ENCODE measurements at regions not wholly inside any gene's neighbourhood (a gene's known extent, or its start where the extent isn't known, plus 50 kb on each side); places are given as distances from the start of the nearest gene placed in this dataset.

GRCh38 chr2:128982001-128982400, 663.3 kb upstream of the HS6ST1 start:
- Histone ChIP-seq H3K27me3 (ENCODE audit: insufficient read depth in 3 of 3, low read length in 2 of 3) (no peaks in the 10 kb centered on the region), H3K4me3 (no peak overlapping the region), H3K4me1 (no peaks in the 10 kb centered on the region), H3K9me3 (no peaks in the 10 kb centered on the region), H3K27ac (no peak overlapping the region), H3K36me3 (ENCODE audit: insufficient read depth in 1 of 2, low read depth in 1 of 2) (no peaks in the 10 kb centered on the region)
- no peak for TF ChIP-seq CTCF (IDR thresholded peaks at IDR 0.05)
- DNase-seq (no peak), ATAC-seq (no peak)
- intact Hi-C loops (cut with DNase I): no loop called here
- WGBS, 3 donors: 81 to 97% (median 88%) methylated on average over 5 of the region's 5 CpGs

DNA sequence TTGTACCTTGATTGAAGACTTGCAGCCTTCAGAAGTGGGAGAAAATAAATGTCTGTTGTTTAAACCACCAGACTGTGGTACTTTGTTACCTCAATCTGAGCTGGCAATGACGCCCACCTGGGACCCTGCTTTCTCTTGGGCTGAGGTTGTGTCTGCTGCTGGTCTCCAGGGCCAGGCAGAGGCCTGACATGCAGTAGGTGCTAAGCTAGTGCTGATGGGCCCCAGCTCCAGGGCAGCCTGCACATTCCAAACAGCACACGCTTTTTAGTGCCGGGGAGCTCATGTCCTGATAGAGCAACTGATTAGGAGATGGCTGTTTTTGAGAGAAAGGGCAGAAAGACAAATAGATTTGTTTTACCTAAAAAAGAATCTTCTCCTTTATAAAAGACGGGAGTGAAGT, 664.0 kb upstream of the HS6ST1 start:
- ATAC-seq: no peak
- 76 to 79% (median 78%) methylated on average over 4 of the region's 4 CpGs for WGBS, 3 donors
- Histone ChIP-seq H3K9me3 (no peaks in the 10 kb centered on the region), H3K4me1 (no peaks in the 10 kb centered on the region), H3K27ac (no peak overlapping the region), H3K27me3 (ENCODE audit: insufficient read depth in 3 of 3, low read length in 2 of 3) (no peaks in the 10 kb centered on the region), H3K4me3 (no peak overlapping the region), H3K36me3 (ENCODE audit: insufficient read depth in 1 of 2, low read depth in 1 of 2) (no peaks in the 10 kb centered on the region)
- no peak for DNase-seq
- intact Hi-C loops (cut with DNase I): no loop called here
- no peak for TF ChIP-seq CTCF (IDR thresholded peaks at IDR 0.05)

DNA sequence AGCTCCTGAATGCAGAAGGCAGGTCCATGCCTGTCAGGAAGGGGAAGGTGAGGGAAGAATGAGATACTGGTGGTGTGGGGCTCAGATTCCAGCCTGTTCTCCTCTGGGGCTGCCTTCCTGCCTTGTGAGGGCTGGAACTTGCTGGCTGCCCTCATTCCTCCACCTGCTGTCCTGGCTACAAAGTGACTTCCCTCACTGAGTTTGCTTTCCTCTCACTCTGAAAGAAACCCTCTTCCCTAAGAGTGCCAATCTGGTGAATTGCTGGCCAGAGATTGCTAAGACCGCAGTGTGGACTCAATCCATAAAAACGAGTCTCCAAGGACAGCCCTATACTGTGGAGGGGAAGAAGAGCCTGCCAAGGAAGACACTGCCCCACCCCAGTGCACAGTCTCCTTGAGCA, 664.4 kb upstream of the HS6ST1 start:
- no peak for TF ChIP-seq CTCF (IDR thresholded peaks at IDR 0.05)
- no peak for DNase-seq
- H3K36me3 ChIP-seq (ENCODE audit: insufficient read depth in 1 of 2, low read depth in 1 of 2): no peaks in the 10 kb centered on the region
- no peaks in the 10 kb centered on the region for H3K4me1 ChIP-seq
- no peak for ATAC-seq
- H3K27me3 ChIP-seq (ENCODE audit: insufficient read depth in 3 of 3, low read length in 2 of 3): no peaks in the 10 kb centered on the region
- no peak overlapping the region for H3K27ac ChIP-seq
- H3K4me3 ChIP-seq: no peak overlapping the region
- H3K9me3 ChIP-seq: no peaks in the 10 kb centered on the region
- intact Hi-C loops (cut with DNase I): no loop called here
- WGBS, 3 donors: 13 to 39% (median 26%) methylated on average over 2 of the region's 2 CpGs

DNA sequence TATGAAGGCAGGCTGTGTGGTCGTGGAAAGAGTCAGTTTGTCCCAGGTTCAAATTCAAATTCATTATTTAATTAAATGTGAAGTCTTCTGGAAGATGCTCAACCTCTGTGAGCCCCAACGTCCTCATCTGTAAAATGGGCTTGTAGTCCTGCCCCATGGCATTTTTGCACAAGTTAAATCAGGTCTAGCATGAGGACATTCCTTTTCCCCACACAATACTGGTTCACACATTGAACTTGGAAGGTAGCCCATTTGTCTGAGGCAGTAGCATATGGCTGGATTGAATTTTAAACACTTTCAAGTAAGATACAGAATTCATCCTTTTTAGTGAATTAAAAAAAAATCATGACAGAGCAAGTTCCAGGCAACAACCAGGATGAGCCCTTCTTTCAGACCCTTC, 665.4 kb upstream of the HS6ST1 start:
- Histone ChIP-seq H3K4me1 (no peaks in the 10 kb centered on the region), H3K27ac (no peak overlapping the region), H3K27me3 (ENCODE audit: insufficient read depth in 3 of 3, low read length in 2 of 3) (no peaks in the 10 kb centered on the region), H3K36me3 (ENCODE audit: insufficient read depth in 1 of 2, low read depth in 1 of 2) (no peaks in the 10 kb centered on the region), H3K9me3 (no peaks in the 10 kb centered on the region), H3K4me3 (no peak overlapping the region)
- intact Hi-C loops (cut with DNase I): no loop called here
- 73 to 75% (median 75%) methylated on average over 2 of the region's 2 CpGs for WGBS, 3 donors
- no peak for DNase-seq
- no peak for ATAC-seq
- TF ChIP-seq CTCF (IDR thresholded peaks at IDR 0.05): no peak

GRCh38 chr2:128984855-128985254, 666.2 kb upstream of the HS6ST1 start:
- no peaks in the 10 kb centered on the region for H3K36me3 ChIP-seq (ENCODE audit: insufficient read depth in 1 of 2, low read depth in 1 of 2)
- no peaks in the 10 kb centered on the region for H3K4me1 ChIP-seq
- no peaks in the 10 kb centered on the region for H3K9me3 ChIP-seq
- intact Hi-C loops (cut with DNase I): no loop called here
- no peak overlapping the region for H3K4me3 ChIP-seq
- ATAC-seq (no peak), DNase-seq (no peak)
- TF ChIP-seq CTCF (IDR thresholded peaks at IDR 0.05): no peak
- 82 to 87% (median 87%) methylated on average over 8 of the region's 8 CpGs for WGBS, 3 donors
- no peak overlapping the region for H3K27ac ChIP-seq
- no peaks in the 10 kb centered on the region for H3K27me3 ChIP-seq (ENCODE audit: insufficient read depth in 3 of 3, low read length in 2 of 3)

All from psoas muscle (tissue), 7 donors.